ENCODE measurements at regions not wholly inside any gene's neighbourhood (a gene's known extent, or its start where the extent isn't known, plus 50 kb on each side); places are given as distances from the start of the nearest gene placed in this dataset.

DNA sequence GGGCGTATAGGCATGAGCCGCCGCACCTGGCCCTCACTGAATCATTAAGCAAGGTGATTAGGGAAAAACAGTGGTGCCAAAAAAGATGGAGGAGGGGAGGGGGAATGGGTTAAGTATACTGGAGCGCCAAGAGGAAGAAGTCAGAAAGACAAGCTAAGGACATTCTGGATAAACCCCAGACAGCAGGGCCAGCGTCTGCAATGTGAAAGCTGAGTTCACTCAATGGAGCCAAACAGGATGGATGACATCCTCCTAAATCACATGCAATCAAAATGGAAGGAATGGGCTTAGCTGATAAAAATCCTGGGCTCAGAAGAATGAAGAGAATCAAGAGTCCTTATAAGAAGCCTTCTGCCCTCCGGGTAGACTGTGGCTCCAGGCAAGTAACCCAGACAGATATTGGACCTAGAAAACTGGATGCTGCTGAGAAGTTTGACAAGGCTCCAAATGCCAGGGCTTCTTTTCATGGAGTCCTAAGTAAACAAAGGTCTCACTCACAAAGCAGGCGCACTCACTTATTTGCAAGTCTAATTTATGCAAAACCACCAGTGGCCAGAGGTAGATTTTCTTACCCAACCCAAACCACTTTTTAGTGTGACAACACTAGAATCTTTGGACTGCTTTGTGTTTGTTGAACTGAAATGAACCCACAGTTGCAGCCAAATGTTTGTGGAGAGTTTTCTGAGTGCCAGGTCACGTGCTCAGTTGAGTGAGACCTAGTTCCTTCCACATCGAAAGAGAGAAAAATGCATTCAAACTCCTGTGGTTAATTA lies 519.1 kb upstream of the AUTS2 start:
- TF ChIP-seq ZIC2 (tag by site-specific recombination; IDR thresholded peaks at IDR 0.05) (no peak), ZSCAN30 (tag by site-specific recombination; IDR thresholded peaks at IDR 0.05) (no peak), ZNF558 (tag by site-specific recombination; IDR thresholded peaks at IDR 0.05) (no peak), ZNF521 (tag by site-specific recombination; IDR thresholded peaks at IDR 0.05) (no peak)

All from HEK293 (cell line).